Ectodermal cell (in vitro differentiated cells): ENCODE measurements at regions not wholly inside any gene's neighbourhood (a gene's known extent, or its start where the extent isn't known, plus 50 kb on each side); places are given as distances from the start of the nearest gene placed in this dataset.

Source experiments
- H3K27ac ChIP-seq: 2 replicates; pipeline ENCODE4 v1.7.0; 2013; ENCODE audit warnings: mild to moderate bottlenecking, low read depth, low read length; ENCODE audit not compliant: insufficient read depth, poor library complexity, severe bottlenecking
- H3K27me3 ChIP-seq: 2 replicates; pipeline ENCODE4 v1.7.0; 2013; ENCODE audit warnings: mild to moderate bottlenecking, low read length; ENCODE audit not compliant: insufficient read depth, control insufficient read depth, poor library complexity, severe bottlenecking
- H3K36me3 ChIP-seq: one replicate; pipeline ENCODE4 v1.7.0; 2013; ENCODE audit warnings: low read length; ENCODE audit not compliant: control insufficient read depth, insufficient read depth
- H3K4me1 ChIP-seq: one replicate; pipeline ENCODE4 v1.7.0; 2013; ENCODE audit warnings: low read length; ENCODE audit not compliant: control insufficient read depth, insufficient read depth
- H3K4me3 ChIP-seq: 2 replicates; pipeline ENCODE4 v1.7.0; 2013; ENCODE audit warnings: low read depth, low read length, control low read depth; ENCODE audit not compliant: insufficient read depth
- H3K9me3 ChIP-seq: 2 replicates; pipeline ENCODE4 v1.7.0; 2013; ENCODE audit warnings: mild to moderate bottlenecking, low read length, moderate library complexity; ENCODE audit not compliant: control insufficient read depth
- WGBS, 2 experiments: methylation state at CpG; one replicate each; pipeline ENCODE4 v1.1.7; 2013; ENCODE audit warnings: missing lambda C conversion rate in 2 of 2; 5-methylcytosine and 5-hydroxymethylcytosine counted together

- H3K9me3 ChIP-seq: no peaks in the 10 kb centered on the region
- no peaks in the 10 kb centered on the region for H3K36me3 ChIP-seq
- 81 to 88% methylated on average over 3 to 4 of the region's 4 CpGs for WGBS, 2 experiments
- no peaks in the 10 kb centered on the region for H3K27me3 ChIP-seq
- no peaks in the 10 kb centered on the region for H3K4me1 ChIP-seq
- H3K4me3 ChIP-seq: no peak overlapping the region
- H3K27ac ChIP-seq: no peak overlapping the region
These were observed 54.8 kb upstream of the TCF7L2 start for GRCh38 chr10:112895292-112895691.

GRCh38 chr10:112896273-112896672, 53.8 kb upstream of the TCF7L2 start:
- H3K27ac ChIP-seq: no peak overlapping the region
- no peaks in the 10 kb centered on the region for H3K4me1 ChIP-seq
- no peaks in the 10 kb centered on the region for H3K36me3 ChIP-seq
- H3K4me3 ChIP-seq: no peak overlapping the region
- H3K9me3 ChIP-seq: no peaks in the 10 kb centered on the region
- 94 to 95% methylated on average over 3 of the region's 3 CpGs for WGBS, 2 experiments
- H3K27me3 ChIP-seq: no peaks in the 10 kb centered on the region

GRCh38 chr10:112896722-112897121, 53.3 kb upstream of the TCF7L2 start:
- Histone ChIP-seq H3K4me1 (no peaks in the 10 kb centered on the region), H3K36me3 (no peaks in the 10 kb centered on the region), H3K9me3 (no peaks in the 10 kb centered on the region), H3K27ac (no peak overlapping the region), H3K27me3 (no peaks in the 10 kb centered on the region), H3K4me3 (no peak overlapping the region)
- WGBS, 2 experiments: 93% methylated on average over 3 to 5 of the region's 5 CpGs

GRCh38 chr10:112898540-112899390, 51.3 kb upstream of the TCF7L2 start:
- H3K9me3 ChIP-seq: no peaks in the 10 kb centered on the region
- peak overlapping the region; percentile 31 for H3K4me3 ChIP-seq
- no peaks in the 10 kb centered on the region for H3K4me1 ChIP-seq
- H3K36me3 ChIP-seq: no peaks in the 10 kb centered on the region
- 4% methylated on average over 24 of the region's 24 CpGs for WGBS, 2 experiments
- H3K27ac ChIP-seq: peak overlapping the region; percentile 74
- H3K27me3 ChIP-seq: no peaks in the 10 kb centered on the region

GRCh38 chr10:112899391-112900065, 50.5 kb upstream of the TCF7L2 start:
- 74 to 79% methylated on average over 7 to 8 of the region's 8 CpGs for WGBS, 2 experiments
- H3K27ac ChIP-seq: peak overlapping the region; percentile 74
- no peaks in the 10 kb centered on the region for H3K27me3 ChIP-seq
- H3K4me1 ChIP-seq: no peaks in the 10 kb centered on the region
- no peaks in the 10 kb centered on the region for H3K36me3 ChIP-seq
- no peak overlapping the region for H3K4me3 ChIP-seq
- no peaks in the 10 kb centered on the region for H3K9me3 ChIP-seq
